Inflammatory macrophage treated with lipopolysaccharide for 4 hours (primary cell): ENCODE measurements at regions not wholly inside any gene's neighbourhood (a gene's known extent, or its start where the extent isn't known, plus 50 kb on each side); places are given as distances from the start of the nearest gene placed in this dataset.

ENCODE experiments used
- DNase-seq: peaks from one replicate; pipeline ENCODE4 v3.0.0-alpha.2; 2020

DNA sequence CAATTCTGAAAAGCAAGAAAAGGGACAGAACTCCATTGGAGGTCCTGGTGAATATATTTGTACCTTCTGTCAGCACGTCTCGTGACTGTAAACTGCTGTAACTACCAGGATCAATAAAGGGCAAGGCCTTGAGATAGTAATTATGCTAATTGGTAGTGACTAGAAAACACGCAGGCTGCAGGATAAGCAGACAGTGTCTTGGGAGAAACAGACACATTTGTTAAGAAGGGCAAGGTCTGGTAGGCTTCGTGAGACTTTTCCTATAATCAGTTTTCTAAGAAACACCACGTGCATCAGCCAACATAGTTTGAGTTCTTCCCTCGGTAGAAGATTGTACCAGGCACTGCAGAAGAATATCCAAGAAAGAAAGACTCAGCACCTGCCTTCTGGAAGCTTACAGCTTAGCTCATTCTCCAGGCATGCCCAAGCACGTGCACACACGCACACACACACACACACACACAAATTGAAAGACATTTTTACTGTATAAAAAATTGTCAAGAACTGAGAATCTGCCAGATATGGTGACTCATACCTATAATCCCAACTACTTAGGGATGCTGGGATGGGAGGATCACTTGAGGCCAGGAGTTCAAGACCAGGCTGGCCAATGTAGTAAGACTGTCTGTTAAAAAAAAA lies 167.0 kb upstream of the SASH1 start:
- no peak for DNase-seq

GRCh38 chr6:148177589-148178233 lies 164.9 kb upstream of the SASH1 start:
- peak; percentile 49 for DNase-seq

DNA sequence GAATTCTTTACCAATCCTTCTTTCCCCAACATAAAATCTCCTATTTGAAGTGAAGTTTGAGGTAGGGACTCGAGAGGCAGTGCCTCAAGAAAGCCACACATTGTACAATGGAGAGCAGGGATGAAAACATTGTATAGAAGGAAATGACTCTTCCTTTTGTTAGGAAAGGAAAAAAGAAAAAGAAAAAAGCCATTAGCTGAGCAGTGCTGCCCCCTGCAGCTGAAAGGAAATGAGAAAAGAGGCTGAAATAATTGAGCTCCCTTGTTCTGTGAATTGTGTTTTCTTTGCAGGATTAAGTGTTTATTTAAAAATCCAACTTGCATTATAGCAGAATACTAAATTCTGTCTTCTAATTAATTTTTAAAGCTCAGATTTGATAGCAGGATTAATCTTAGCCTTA lies 162.9 kb upstream of the SASH1 start:
- DNase-seq = peak; percentile 6

GRCh38 chr6:148182378-148182777 lies 160.3 kb upstream of the SASH1 start:
- no peak for DNase-seq

GRCh38 chr6:148183776-148184175 lies 158.9 kb upstream of the SASH1 start:
- no peak for DNase-seq

DNA sequence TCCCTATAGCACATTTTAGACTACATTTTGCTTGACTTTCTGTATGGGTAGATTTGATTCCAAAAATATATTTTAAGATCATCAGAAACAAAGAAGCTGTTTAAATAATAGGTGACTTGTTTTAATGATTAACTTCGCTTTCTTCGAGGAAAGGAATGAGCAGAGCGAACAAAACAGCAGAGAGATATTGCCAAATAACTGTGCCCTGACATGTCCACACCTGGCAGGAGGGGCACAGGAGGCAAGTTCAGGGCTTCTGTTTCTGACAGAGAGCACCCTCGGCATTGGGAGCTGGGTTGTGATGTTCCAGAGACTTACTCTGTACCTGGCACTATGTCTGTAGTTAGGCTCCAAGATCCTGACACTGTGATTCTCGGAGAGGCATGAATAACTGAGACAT lies 155.7 kb upstream of the SASH1 start:
- no peak for DNase-seq

DNA sequence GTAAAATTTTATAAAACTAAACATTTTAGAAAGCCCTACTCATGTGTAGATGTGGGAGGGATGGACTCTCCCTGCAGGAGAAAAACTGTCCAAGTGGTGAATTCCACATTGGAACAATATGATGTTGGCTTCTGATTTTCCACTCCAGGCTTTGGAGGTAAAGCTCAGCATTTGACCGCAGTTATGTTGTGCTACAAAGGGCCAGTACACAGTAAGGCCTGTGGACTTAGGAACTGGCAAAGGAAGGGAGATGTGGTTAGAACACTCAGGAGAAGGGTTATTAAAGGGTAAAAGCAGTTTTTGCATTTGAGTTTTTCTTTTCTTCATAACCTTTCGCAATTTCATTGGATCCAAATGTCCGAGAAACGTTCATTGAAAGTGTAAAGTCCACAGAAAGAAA lies 150.3 kb upstream of the SASH1 start:
- DNase-seq = no peak

- no peak for DNase-seq
Observed at GRCh38 chr6:148193063-148193680, 149.5 kb upstream of the SASH1 start.

DNA sequence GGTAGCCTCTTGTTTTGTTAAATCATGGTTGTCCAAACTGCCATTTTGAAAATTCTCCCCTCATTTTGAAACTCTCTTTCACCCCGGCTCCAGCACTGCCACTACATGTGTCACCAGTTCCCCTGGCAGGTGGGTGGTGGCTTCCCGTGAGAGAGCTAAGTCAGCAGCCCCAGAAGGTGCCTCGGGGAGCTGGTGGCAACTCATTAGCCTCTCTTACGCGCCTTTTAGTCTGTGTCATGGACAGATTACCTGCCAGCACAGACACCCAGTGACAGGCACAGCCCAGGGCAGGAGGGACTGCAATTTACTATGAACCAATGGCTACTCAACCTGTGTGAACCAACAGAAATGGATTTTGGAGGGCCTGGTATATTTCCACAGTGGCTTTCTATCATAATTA lies 147.1 kb upstream of the SASH1 start:
- no peak for DNase-seq

GRCh38 chr6:148199584-148199983 lies 143.1 kb upstream of the SASH1 start:
- no peak for DNase-seq

DNA sequence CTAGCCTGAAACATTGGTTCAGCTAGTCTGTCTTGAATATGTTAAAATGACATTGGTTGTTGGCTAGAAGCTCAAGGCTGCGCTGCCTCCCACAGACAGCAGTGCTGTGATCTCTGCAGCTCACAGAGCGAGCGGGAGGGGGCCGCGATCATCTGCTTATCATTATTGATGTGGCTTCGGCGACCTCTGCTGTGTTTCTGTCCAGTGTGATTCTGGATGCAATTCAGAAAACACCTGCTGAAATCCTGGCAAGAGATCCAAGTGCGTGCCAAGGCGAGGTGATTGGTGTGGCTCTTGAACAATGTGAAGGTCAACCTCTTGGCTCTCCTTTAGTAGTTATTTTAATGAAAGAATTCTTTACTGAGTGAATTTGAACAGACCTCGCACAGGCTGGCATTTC lies 142.3 kb upstream of the SASH1 start:
- DNase-seq = no peak

DNA sequence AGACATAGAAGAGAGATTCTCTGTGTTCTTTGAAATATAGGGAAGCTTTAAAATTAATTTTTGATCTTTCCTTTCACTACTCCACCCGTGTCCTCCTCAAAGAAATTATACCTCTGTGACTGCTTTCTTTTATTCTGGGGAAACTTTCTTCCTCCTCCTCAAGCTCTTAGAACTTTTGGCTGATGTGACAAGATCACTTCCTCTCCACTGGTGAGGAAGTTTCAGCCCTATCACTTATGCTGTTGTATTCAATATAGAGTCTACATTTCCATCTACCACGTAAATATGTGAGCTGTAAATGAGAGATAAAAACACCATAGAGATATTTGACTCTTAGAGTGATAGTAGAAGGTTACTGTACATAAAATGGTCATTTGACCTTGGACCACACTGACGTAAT lies 141.9 kb upstream of the SASH1 start:
- DNase-seq = peak; percentile 4

DNA sequence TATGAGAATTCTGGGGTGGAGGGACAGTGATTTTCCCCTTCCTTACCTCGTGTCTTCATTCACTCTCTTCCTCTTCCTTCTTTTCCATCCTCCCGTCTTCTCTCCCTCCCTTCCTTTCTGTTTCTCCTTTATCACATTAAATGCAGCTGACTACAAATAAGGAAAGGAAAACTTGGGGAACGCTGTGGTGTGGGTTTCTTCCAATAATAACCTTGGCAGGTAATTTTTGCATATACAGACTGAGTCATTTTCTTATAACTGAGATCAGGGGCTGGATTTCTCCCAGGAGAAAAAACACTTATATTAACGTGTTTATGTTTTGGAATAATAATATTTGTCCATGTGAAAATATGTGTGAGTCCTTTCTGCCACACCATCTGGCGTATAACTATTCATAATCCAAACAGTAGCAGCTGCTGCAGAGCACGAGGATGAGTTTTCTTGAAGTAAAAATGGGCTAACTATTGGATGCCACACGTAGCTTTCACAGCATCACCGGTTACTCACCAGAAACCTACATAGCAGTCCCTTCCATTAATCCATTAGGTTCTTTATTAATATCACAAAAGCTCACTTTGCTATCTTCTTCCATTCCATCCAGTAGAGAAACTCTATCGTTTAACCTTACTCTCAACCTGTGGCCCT lies 139.2 kb upstream of the SASH1 start:
- DNase-seq = no peak

DNA sequence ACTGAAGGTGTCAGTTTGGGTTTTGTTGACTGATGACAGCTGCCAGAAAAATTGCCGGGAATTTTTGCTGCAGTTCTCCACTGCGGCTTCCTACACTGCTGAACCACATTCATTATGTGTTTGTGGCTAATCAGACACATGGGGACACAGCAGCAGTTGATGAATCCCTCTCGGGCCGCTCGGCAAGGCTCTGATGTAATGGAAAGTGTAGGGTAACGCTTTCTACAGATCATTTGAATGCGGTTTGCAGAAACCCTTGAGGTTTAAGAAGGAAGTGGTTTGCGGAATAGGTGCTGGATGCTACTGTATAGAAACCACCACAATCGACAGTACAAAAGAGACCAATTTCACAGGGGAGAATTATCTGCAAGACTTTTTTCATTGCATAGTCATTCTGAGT lies 138.7 kb upstream of the SASH1 start:
- DNase-seq = peak; percentile 74

DNA sequence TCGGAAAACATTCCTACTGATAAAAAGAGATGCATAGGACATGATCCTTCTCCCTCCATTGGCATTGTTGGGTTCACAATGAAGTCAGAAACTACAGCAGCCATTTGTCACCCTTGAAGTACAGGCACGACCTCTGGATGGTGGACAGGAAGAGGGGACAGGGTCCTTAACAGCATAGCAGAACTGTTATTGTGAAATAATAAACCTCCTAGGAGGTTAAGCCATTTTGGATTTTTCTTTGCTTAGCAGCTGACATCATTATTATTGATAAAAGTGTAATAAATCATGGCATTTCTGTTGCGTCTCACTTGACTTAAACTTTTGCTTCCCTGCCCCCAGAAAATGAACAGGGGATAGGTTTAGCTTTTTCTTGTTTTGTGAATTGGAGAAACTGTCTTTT lies 134.3 kb upstream of the SASH1 start:
- DNase-seq = no peak

DNA sequence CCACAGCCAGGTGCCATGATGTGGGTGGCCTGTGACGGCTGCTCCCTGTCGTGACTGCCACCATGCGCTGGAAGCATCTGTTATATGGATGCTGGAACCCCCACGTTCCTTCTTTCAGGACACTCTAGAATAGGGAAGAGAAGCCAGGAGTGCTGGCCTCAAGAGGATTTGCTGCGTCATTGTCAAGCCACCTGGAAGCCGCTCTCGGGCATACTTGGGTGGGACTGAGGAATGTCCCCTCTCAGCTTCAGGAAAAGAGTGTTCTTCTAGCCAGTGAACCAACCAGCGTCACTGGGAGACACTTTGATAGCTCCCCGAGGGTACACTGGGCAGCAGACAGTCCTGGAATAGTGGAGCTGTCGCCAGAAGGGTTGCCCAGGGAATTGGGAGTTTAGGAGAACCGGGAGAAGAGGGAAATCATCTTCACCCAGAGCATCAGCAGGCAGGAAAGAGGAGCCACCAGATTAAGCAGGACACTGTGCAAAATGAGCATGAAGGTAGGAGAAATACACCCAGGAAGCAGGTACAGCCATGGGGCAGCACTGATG lies 130.8 kb upstream of the SASH1 start:
- DNase-seq = no peak

GRCh38 chr6:148212366-148212765 lies 130.3 kb upstream of the SASH1 start:
- DNase-seq = no peak

- DNase-seq = no peak
Observed at GRCh38 chr6:148213366-148213765, 129.3 kb upstream of the SASH1 start.

GRCh38 chr6:148214667-148215066 lies 128.0 kb upstream of the SASH1 start:
- no peak for DNase-seq

DNA sequence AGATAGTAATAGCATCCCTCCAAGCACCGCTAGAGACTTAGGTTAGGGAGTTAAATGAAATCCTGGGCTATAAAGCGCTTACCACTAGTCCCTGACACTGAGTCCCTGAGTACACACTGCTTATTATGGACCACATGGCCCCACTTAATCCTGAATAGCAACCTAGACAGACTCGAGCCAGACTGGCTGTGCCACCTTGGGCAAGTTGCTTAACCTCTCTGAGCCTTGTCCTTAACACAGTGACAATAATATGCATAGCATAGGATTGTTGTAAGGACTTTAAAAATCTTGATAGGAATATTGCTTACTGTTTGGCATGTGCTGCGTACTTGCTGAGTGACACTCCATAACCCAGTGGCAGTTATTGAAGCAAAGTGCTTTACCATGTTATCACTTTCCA lies 125.6 kb upstream of the SASH1 start:
- no peak for DNase-seq

- no peak for DNase-seq
Observed at GRCh38 chr6:148217921-148218320, 124.7 kb upstream of the SASH1 start.

DNA sequence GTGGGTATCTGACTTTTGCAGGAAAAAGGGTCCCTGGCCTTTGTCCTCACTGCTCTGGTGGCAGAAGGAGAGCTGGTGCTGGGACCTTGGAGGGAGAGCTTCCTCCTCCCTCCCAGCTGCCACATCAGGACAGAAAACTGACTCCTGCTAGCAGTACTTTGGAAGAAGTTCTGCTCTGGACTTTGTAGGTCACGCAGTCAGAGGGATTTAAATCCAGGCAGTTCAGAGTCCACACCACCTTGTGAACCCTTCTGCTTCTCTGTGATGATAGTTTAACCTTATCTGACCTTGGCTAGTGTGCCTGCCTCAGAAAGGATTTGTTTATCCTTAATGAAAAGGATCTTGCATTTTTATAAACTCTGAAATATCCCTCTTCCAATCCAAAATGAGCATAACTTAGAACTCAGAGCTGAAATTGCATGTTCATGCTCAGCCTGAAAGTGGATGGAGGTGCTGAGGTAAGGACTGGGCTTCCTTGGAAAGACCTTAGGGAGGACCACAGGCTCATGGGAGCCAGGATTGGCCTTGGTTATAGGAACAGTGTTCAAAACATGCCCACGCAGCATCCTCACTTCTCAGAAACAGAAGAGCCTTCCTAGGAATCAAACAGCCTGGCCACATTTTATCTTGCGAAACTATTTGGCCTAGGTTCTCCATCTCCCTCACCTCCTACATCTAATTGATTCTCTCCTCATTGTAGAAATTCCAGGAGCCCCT lies 123.9 kb upstream of the SASH1 start:
- DNase-seq = no peak
